ENCODE measurements at regions not wholly inside any gene's neighbourhood (a gene's known extent, or its start where the extent isn't known, plus 50 kb on each side); places are given as distances from the start of the nearest gene placed in this dataset.

DNA sequence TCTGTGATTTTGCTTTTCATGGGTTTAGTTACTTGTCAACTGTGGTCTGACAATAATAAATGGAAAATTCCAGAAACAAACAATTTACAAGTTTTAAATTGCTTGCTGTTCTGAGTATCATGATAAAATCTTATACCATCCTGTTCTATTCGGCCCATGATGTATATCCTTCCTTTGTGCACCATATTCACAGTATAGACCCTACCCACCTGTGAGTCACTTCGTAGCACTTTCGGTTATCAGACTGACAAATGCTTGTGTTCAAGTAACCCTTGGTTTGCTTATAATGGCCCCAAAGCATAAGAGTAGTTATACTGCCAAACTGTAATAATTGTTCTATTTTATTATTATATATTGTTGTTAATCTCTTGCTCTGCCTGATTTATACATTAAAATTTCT lies 1183.4 kb upstream of the PCDH7 start:
- TF ChIP-seq, protein P1, sequence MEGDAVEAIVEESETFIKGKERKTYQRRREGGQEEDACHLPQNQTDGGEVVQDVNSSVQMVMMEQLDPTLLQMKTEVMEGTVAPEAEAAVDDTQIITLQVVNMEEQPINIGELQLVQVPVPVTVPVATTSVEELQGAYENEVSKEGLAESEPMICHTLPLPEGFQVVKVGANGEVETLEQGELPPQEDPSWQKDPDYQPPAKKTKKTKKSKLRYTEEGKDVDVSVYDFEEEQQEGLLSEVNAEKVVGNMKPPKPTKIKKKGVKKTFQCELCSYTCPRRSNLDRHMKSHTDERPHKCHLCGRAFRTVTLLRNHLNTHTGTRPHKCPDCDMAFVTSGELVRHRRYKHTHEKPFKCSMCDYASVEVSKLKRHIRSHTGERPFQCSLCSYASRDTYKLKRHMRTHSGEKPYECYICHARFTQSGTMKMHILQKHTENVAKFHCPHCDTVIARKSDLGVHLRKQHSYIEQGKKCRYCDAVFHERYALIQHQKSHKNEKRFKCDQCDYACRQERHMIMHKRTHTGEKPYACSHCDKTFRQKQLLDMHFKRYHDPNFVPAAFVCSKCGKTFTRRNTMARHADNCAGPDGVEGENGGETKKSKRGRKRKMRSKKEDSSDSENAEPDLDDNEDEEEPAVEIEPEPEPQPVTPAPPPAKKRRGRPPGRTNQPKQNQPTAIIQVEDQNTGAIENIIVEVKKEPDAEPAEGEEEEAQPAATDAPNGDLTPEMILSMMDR (optimal IDR thresholded peaks at IDR 0.05 in 1 of 3, IDR thresholded peaks at IDR 0.05 in 1 of 3, conservative IDR thresholded peaks at IDR 0.05 in 1 of 3; ENCODE audit: extremely low read depth in 1 of 3, insufficient read depth in 2 of 3, low read length in 3 of 3): no peak
- TF ChIP-seq EZH2 (IDR thresholded peaks at IDR 0.05; ENCODE audit: low read length): no peak

All from keratinocyte (primary cell).